Endothelial cell of umbilical vein (primary cell): ENCODE measurements at regions not wholly inside any gene's neighbourhood (a gene's known extent, or its start where the extent isn't known, plus 50 kb on each side); places are given as distances from the start of the nearest gene placed in this dataset.

ENCODE experiments used
- BruUV-seq: library from RNA; stranded (reverse); fragments of 400-500 nt; replicated peaks from 2 replicates; lab custom pipeline; 2021; lab: Mats Ljungman, UMichigan
- CTCF ChIA-PET: fragments of 300-600, 350-600 bp; sonication (Branson Sonifier 250); formaldehyde crosslinking; loops from one replicate; lab custom pipeline; 2021; ENCODE audit warnings: antibody characterized with exemption, inconsistent platforms; lab: Charles Lee
- POLR2A ChIA-PET: fragments of 300-600, 350-600 bp; sonication (Branson Sonifier 250); formaldehyde crosslinking; loops from one replicate; lab custom pipeline; 2021; ENCODE audit warnings: antibody characterized with exemption, inconsistent platforms; lab: Charles Lee
- DNase-seq: peaks from one replicate; pipeline ENCODE4 v3.0.0-alpha.2; 2011; ENCODE audit warnings: low read depth, low spot score
- FAIRE-seq: peaks from 2 replicates; lab custom pipeline; 2011; peaks lifted over from hg19 to GRCh38; lab: Jason Lieb, UNC
- H2AFZ ChIP-seq: 2 replicates; pipeline ENCODE4 v1.6.0; 2012; ENCODE audit warnings: low read depth, low read length, control low read depth, inconsistent platforms
- H3K27ac ChIP-seq: 2 replicates; pipeline ENCODE4 v1.5.1; 2011; ENCODE audit warnings: low read depth, mild to moderate bottlenecking, control low read depth, low read length, moderate library complexity; ENCODE audit not compliant: insufficient read depth
- H3K27me3 ChIP-seq, 2 experiments: 2 replicates each; pipeline versions ENCODE4 v1.6.0 to v1.6.1; 2011; ENCODE audit warnings: low read length in 2 of 2, mixed read lengths in 1 of 2; ENCODE audit not compliant: control insufficient read depth in 2 of 2, insufficient read depth in 2 of 2
- H3K36me3 ChIP-seq, 2 experiments: 2 replicates in 1 of 2; 3 replicates in 1 of 2; pipeline ENCODE4 v1.5.1; 2011; ENCODE audit warnings: low read length in 2 of 2, mild to moderate bottlenecking in 1 of 2, moderate library complexity in 1 of 2; ENCODE audit not compliant: control insufficient read depth in 2 of 2, insufficient read depth in 2 of 2; ENCODE audit errors: extremely low read depth in 1 of 2
- H3K4me1 ChIP-seq: 3 replicates; pipeline ENCODE4 v1.5.1; 2011; ENCODE audit warnings: mild to moderate bottlenecking, low read length; ENCODE audit not compliant: control insufficient read depth, insufficient read depth; ENCODE audit errors: extremely low read depth
- H3K4me2 ChIP-seq: 2 replicates; pipeline ENCODE4 v1.6.1; 2011; ENCODE audit warnings: low read length, control low read depth, mixed read lengths; ENCODE audit not compliant: insufficient read depth
- H3K4me3 ChIP-seq, 3 experiments: fragments of 200-600 bp in 1 of 3; sonication (generic), shearing (Covaris generic) in 1 of 3; replicated peaks in 1 of 3; 2 replicates each; pipeline ENCODE4 v1.5.1; 2011 to 2016; ENCODE audit warnings: control low read depth in 3 of 3, low read length in 3 of 3, mild to moderate bottlenecking in 2 of 3, inconsistent platforms in 1 of 3, low read depth in 1 of 3, moderate library complexity in 1 of 3; ENCODE audit not compliant: insufficient read depth in 1 of 3
- H3K79me2 ChIP-seq: 2 replicates; pipeline ENCODE4 v1.6.0; 2012; ENCODE audit warnings: low read length, inconsistent platforms; ENCODE audit not compliant: control insufficient read depth, insufficient read depth
- H3K9ac ChIP-seq: replicated peaks from 2 replicates; pipeline ENCODE3; 2011; ENCODE audit warnings: low read length, control low read depth; ENCODE audit not compliant: insufficient read depth; ENCODE audit errors: extremely low read depth
- H3K9me1 ChIP-seq: replicated peaks from 3 replicates; pipeline ENCODE4 v1.6.0; 2011; ENCODE audit warnings: mild to moderate bottlenecking, low read length; ENCODE audit not compliant: control insufficient read depth, insufficient read depth; ENCODE audit errors: extremely low read depth
- H3K9me3 ChIP-seq: replicated peaks from 2 replicates; pipeline ENCODE4 v1.5.1; 2012; ENCODE audit warnings: low read length, inconsistent platforms; ENCODE audit not compliant: control insufficient read depth, insufficient read depth
- H4K20me1 ChIP-seq: replicated peaks from 2 replicates; pipeline ENCODE3; 2011; ENCODE audit warnings: mild to moderate bottlenecking, low read length; ENCODE audit not compliant: control insufficient read depth, insufficient read depth; ENCODE audit errors: extremely low read depth
- CTCF ChIP-seq, 2 donors: IDR thresholded peaks; 1 replicate in 1 of 2; 2 replicates in 1 of 2; pipeline ENCODE4 v1.5.1; 2011; ENCODE audit warnings: low read length in 2 of 2, mild to moderate bottlenecking in 2 of 2, moderate library complexity in 2 of 2, control low read depth in 1 of 2, inconsistent platforms in 1 of 2, low read depth in 1 of 2; ENCODE audit not compliant: insufficient read depth in 1 of 2; ENCODE audit errors: extremely low read depth in 1 of 2
- EZH2 ChIP-seq: IDR thresholded peaks from 2 replicates; pipeline ENCODE4 v1.6.1; 2012; ENCODE audit warnings: borderline replicate concordance, low read depth, mild to moderate bottlenecking, moderate library complexity, low read length, inconsistent platforms; ENCODE audit not compliant: severe bottlenecking
- FOS ChIP-seq: IDR thresholded peaks from 2 replicates; pipeline ENCODE4 v1.6.1; 2011; ENCODE audit warnings: mild to moderate bottlenecking, low read length, moderate library complexity, borderline replicate concordance; ENCODE audit not compliant: insufficient read depth
- GATA2 ChIP-seq: IDR thresholded peaks from 2 replicates; pipeline ENCODE4 v1.7.0; 2011; ENCODE audit warnings: low read depth, mild to moderate bottlenecking, moderate library complexity, mixed read lengths, low read length; ENCODE audit not compliant: insufficient read length, insufficient read depth
- JUN ChIP-seq: IDR thresholded peaks from 2 replicates; pipeline ENCODE4 v1.6.1; 2011; ENCODE audit warnings: borderline replicate concordance, low read depth; ENCODE audit not compliant: insufficient read length, insufficient read depth
- MAX ChIP-seq: IDR thresholded peaks from 2 replicates; pipeline ENCODE4 v1.6.1; 2011; ENCODE audit not compliant: insufficient read depth, insufficient read length
- MYC ChIP-seq: IDR thresholded peaks from one replicate; pipeline ENCODE4 v1.6.1; 2011; ENCODE audit warnings: mild to moderate bottlenecking, low read depth, low read length
- POLR2A ChIP-seq: IDR thresholded peaks from 2 replicates; pipeline ENCODE4 v1.6.1; 2012; ENCODE audit warnings: low read depth, mild to moderate bottlenecking, control low read depth, low read length
- POLR2AphosphoS5 ChIP-seq: IDR thresholded peaks from 2 replicates; pipeline ENCODE4 v1.6.1; 2012; ENCODE audit warnings: low read depth, mild to moderate bottlenecking, control low read depth, low read length, moderate library complexity; ENCODE audit not compliant: insufficient read depth
- dilution Hi-C: fragments of 300-500 bp; cut with MboI; formaldehyde crosslinking; loops from one replicate; pipeline ENCODE4 v1.15.0; 2019; ENCODE audit warnings: low sequenced_read_pairs; ENCODE audit not compliant: extremely low pct_ligation_motif_present
- intact Hi-C: fragments of 100-400 bp; cut with micrococcal nuclease; formaldehyde crosslinking; loops from one replicate; pipeline ENCODE4 v1.10.0; 2022

GRCh38 chr7:54689394-54690049, 69.5 kb downstream of the SEC61G start:
- Histone ChIP-seq H3K27me3 (no peaks in the 10 kb centered on the region), H3K36me3 (no peaks in the 10 kb centered on the region), H3K4me2 (no peak overlapping the region), H3K4me3 (no peak overlapping the region), H3K9ac (no peak overlapping the region), H3K4me1 (no peaks in the 10 kb centered on the region), H3K79me2 (no peaks in the 10 kb centered on the region), H3K27ac (no peak overlapping the region), H2AFZ (no peak overlapping the region), H4K20me1 (no peaks in the 10 kb centered on the region), H3K9me1 (no peaks in the 10 kb centered on the region), H3K9me3 (no peaks in the 10 kb centered on the region)
- ChIA-PET POLR2A (no interaction called here), CTCF (no interaction called here)
- dilution Hi-C loops (no loop called here), intact Hi-C loops (no loop called here)
- TF ChIP-seq JUN (no peak), POLR2AphosphoS5 (no peak), FOS (no peak), GATA2 (no peak), CTCF (IDR thresholded peaks at IDR 0.05; ENCODE audit: extremely low read depth in 1 of 2, insufficient read depth in 1 of 2, low read depth in 1 of 2, low read length in 2 of 2) (no peak), MAX (no peak), MYC (no peak), POLR2A (no peak), EZH2 (no peak)
- no peak for DNase-seq
- no TSS peak for BruUV-seq
- FAIRE-seq, result no peak
